Left ventricle myocardium inferior (tissue), 1 donor: ENCODE measurements at regions not wholly inside any gene's neighbourhood (a gene's known extent, or its start where the extent isn't known, plus 50 kb on each side); places are given as distances from the start of the nearest gene placed in this dataset.

ENCODE experiments used
- DNase-seq: peaks from one replicate; pipeline ENCODE4 v3.0.0-alpha.2; 2020
- H3K27ac ChIP-seq: fragments of 200-600 bp; replicated peaks from 2 replicates; pipeline ENCODE4 v1.8.0; 2021
- H3K27me3 ChIP-seq: fragments of 200-600 bp; 2 replicates; pipeline ENCODE4 v1.8.0; 2021; ENCODE audit warnings: low read depth
- H3K36me3 ChIP-seq: fragments of 200-600 bp; 2 replicates; pipeline ENCODE4 v1.8.0; 2021
- H3K4me1 ChIP-seq: fragments of 200-600 bp; 2 replicates; pipeline ENCODE4 v1.8.0; 2021
- H3K4me3 ChIP-seq: fragments of 200-600 bp; 2 replicates; pipeline ENCODE4 v1.8.0; 2021; ENCODE audit warnings: mild to moderate bottlenecking, moderate library complexity
- H3K9me3 ChIP-seq: fragments of 200-600 bp; replicated peaks from 2 replicates; pipeline ENCODE4 v1.8.0; 2021
- intact Hi-C: fragments of 100-400 bp; cut with micrococcal nuclease; formaldehyde crosslinking; loops from one replicate; pipeline ENCODE4 v1.11.0; 2022
- TF ChIP-seq, protein P1 (sequence below): fragments of 200-600 bp; IDR thresholded peaks from 2 replicates; pipeline ENCODE4 v1.8.0; 2021; ENCODE audit warnings: antibody characterized with exemption, mild to moderate bottlenecking, borderline replicate concordance
- donor health status: DM: no; HTN: yes; CAD: no; lungs with severe emphysema.

DNA sequence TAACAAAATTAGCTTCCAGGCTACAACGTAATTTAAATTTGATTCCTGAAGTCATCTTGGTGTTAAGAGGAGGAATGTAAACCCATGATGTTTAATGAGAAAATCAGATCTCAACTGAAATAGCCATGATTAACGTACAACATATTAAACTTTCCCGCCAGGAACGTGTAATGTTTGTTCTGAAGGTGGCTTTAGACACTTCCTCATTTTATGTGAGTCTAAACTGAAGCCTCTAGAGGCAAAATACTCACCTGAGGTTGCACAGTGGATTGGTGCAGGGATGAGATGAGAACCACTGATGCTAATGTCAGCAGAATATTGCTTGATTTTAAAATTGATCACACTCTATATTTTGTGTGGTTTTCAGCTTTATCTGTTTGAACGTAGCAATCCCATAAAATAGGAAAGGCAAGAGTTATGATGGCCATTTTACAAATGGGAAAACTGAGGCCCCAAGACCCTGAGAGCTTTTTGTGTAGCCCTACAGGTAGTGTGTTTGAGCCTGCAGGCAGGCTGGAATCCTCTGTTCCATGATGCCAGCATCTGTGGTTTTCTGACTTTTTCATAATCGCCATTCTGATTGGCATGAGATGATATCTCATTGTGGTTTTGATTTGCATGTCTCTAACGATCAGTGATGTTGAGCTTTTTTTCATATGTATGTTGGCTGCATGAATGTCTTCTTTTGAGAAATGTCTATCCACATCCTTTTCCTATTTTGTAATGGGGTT is 243.7 kb upstream of the BMPER start:
- Histone ChIP-seq H3K36me3 (no peaks in the 10 kb centered on the region), H3K27me3 (no peaks in the 10 kb centered on the region), H3K4me3 (no peak overlapping the region), H3K27ac (no peak overlapping the region), H3K4me1 (no peaks in the 10 kb centered on the region), H3K9me3 (no peaks in the 10 kb centered on the region)
- no peak for DNase-seq
- TF ChIP-seq, protein P1, sequence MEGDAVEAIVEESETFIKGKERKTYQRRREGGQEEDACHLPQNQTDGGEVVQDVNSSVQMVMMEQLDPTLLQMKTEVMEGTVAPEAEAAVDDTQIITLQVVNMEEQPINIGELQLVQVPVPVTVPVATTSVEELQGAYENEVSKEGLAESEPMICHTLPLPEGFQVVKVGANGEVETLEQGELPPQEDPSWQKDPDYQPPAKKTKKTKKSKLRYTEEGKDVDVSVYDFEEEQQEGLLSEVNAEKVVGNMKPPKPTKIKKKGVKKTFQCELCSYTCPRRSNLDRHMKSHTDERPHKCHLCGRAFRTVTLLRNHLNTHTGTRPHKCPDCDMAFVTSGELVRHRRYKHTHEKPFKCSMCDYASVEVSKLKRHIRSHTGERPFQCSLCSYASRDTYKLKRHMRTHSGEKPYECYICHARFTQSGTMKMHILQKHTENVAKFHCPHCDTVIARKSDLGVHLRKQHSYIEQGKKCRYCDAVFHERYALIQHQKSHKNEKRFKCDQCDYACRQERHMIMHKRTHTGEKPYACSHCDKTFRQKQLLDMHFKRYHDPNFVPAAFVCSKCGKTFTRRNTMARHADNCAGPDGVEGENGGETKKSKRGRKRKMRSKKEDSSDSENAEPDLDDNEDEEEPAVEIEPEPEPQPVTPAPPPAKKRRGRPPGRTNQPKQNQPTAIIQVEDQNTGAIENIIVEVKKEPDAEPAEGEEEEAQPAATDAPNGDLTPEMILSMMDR, result no peak
- intact Hi-C loops, result no loop called here

- H3K36me3 ChIP-seq, result no peaks in the 10 kb centered on the region
- DNase-seq, result no peak
- intact Hi-C loops, result no loop called here
- H3K4me1 ChIP-seq, result no peaks in the 10 kb centered on the region
- no peak overlapping the region for H3K27ac ChIP-seq
- no peaks in the 10 kb centered on the region for H3K9me3 ChIP-seq
- no peak overlapping the region for H3K4me3 ChIP-seq
- TF ChIP-seq, protein P1, result no peak
- H3K27me3 ChIP-seq, result no peaks in the 10 kb centered on the region
Observed at GRCh38 chr7:33666531-33666930, 238.8 kb upstream of the BMPER start.

DNA sequence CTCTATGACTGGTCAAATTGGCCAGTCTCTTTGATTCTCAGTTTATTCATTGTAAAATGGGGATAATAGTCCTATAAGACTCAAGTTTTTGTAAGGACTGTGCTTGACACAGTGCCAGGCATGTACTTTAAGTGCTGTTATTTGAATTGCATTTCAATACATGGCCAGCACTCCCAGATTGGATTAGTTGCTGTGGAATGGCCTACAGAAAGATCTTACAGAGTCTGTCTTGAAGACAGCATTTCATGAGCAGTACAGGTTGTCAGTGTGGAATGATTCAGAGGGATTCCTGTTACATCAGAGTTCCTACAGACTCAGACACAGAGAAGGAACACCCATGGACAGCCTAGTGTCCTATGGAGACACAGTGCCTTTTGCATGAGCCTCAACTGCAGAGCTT is 238.1 kb upstream of the BMPER start:
- intact Hi-C loops, result no loop called here
- no peak overlapping the region for H3K27ac ChIP-seq
- no peaks in the 10 kb centered on the region for H3K36me3 ChIP-seq
- H3K4me1 ChIP-seq, result no peaks in the 10 kb centered on the region
- TF ChIP-seq, protein P1, result no peak
- no peaks in the 10 kb centered on the region for H3K27me3 ChIP-seq
- no peak for DNase-seq
- no peak overlapping the region for H3K4me3 ChIP-seq
- no peaks in the 10 kb centered on the region for H3K9me3 ChIP-seq

DNA sequence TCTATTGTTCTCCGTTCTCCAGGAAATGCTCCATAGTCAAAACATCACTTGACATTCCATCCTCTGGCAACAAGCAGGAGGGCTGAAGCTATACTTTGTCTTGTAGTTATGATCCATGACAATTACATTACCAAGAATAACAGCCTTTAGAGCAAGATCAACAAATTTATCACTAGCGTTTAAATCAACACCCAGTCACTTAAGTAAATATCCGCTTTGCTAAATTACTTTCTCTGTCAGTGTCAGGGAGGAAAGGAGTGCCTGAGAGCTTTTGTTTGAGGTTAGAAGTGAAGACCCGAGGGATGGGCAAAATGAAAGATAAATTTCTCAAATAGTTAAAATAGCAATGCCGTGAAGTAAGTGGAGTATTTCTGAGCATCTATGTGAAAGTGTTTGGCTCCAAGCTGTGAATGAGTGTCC is 236.1 kb upstream of the BMPER start:
- TF ChIP-seq, protein P1, result no peak
- no peak for DNase-seq
- Histone ChIP-seq H3K36me3 (no peaks in the 10 kb centered on the region), H3K27ac (no peak overlapping the region), H3K4me3 (no peak overlapping the region), H3K4me1 (no peaks in the 10 kb centered on the region), H3K9me3 (no peaks in the 10 kb centered on the region), H3K27me3 (no peaks in the 10 kb centered on the region)
- intact Hi-C loops, result no loop called here

DNA sequence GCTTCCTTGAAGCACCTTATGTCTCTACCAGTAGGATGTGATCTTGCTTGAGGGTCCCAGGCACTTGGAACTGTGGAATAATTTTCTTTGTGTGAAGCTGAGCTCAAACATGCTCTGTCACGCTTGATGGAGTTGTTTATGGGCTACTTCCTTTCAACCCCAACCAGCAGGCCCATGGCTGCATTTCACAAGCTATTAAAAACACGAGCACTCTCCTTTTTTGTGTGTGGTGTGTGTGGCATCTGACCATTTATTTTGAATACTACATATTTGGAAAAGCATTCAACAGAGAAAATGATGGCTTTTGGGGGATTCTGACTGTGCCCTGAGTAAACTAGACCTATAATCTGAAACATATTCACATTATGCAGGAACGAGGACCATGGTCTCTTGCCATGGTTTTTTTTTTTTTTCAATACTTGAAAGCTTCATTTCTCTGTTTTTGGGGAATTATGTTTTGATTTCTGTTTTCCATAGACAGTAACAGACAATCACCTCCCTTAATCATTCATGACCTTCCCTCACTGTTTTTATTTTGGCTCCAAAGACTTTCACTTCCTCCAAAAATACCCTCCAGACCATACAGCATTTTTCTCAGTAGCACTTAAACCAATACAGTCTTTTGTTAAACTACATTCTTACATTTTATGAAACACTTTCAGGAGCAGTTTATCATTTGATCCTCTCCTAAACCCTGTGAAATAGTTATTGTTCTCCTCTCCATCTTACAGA is 233.6 kb upstream of the BMPER start:
- Histone ChIP-seq H3K9me3 (no peaks in the 10 kb centered on the region), H3K4me3 (no peak overlapping the region), H3K27ac (no peak overlapping the region), H3K36me3 (peaks cover 3% of the 10 kb centered on the region), H3K27me3 (no peaks in the 10 kb centered on the region), H3K4me1 (no peaks in the 10 kb centered on the region)
- intact Hi-C loops, result no loop called here
- TF ChIP-seq, protein P1, result no peak
- DNase-seq, result no peak
